PC-9 (cell line): ENCODE measurements at regions not wholly inside any gene's neighbourhood (a gene's known extent, or its start where the extent isn't known, plus 50 kb on each side); places are given as distances from the start of the nearest gene placed in this dataset.

Experiments used
- EZH2 ChIP-seq: fragments of 200-600 bp; sonication (generic); IDR thresholded peaks from 2 replicates; pipeline ENCODE4 v1.8.0; 2017; ENCODE audit warnings: antibody characterized with exemption, low read depth
- TF ChIP-seq, protein P1 (sequence below): fragments of 200-600 bp; sonication (generic); conservative IDR thresholded peaks from 2 replicates; pipeline ENCODE4 v1.6.1; 2017; ENCODE audit warnings: mixed run types, antibody characterized with exemption, mild to moderate bottlenecking, moderate library complexity

DNA sequence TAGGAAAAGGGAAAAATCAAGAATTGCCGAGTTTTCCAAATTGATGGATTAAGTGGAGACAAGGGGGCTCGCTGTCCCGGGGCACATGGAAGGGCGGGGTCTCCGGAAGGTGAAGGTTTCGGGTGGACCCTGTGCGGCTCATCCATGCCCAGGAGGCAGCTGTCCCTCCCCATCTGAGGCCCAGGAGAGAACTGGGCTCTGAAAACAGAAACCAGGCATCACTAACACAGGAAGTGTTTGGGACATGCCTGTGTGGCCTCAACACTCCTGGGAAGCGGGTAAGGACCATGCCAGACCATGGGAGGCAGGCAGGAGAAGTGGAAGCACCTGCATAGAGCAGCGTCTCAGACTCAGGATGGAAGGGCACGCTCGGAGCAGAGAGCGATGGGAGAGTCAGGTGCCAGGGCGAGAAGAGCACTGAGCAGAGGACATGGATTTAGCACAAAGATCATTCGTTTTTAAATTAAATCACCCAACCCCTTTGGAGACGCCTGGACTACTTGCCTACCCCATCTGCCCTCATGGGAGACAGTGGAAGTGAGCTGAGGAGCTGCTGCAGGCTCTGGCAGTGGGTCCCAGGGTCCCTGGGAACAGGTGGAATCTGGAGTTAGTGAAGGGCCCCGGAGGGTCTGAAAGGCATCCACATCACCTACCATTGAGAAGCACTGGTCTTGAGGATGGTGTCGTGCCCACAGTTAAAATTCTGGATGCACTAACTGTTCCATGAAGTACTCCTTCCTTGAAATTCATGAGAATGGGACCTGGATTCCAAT lies 183.2 kb upstream of the SOX1 start:
- TF ChIP-seq, protein P1, sequence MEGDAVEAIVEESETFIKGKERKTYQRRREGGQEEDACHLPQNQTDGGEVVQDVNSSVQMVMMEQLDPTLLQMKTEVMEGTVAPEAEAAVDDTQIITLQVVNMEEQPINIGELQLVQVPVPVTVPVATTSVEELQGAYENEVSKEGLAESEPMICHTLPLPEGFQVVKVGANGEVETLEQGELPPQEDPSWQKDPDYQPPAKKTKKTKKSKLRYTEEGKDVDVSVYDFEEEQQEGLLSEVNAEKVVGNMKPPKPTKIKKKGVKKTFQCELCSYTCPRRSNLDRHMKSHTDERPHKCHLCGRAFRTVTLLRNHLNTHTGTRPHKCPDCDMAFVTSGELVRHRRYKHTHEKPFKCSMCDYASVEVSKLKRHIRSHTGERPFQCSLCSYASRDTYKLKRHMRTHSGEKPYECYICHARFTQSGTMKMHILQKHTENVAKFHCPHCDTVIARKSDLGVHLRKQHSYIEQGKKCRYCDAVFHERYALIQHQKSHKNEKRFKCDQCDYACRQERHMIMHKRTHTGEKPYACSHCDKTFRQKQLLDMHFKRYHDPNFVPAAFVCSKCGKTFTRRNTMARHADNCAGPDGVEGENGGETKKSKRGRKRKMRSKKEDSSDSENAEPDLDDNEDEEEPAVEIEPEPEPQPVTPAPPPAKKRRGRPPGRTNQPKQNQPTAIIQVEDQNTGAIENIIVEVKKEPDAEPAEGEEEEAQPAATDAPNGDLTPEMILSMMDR = no peak
- no peak for TF ChIP-seq EZH2
